Keratinocyte (primary cell): ENCODE measurements at regions not wholly inside any gene's neighbourhood (a gene's known extent, or its start where the extent isn't known, plus 50 kb on each side); places are given as distances from the start of the nearest gene placed in this dataset.

Experiments
- EZH2 ChIP-seq: IDR thresholded peaks from one replicate; pipeline ENCODE4 v1.6.1; 2012; ENCODE audit warnings: inconsistent platforms, mild to moderate bottlenecking, low read length, moderate library complexity
- TF ChIP-seq, protein P1 (sequence below), 3 experiments: IDR thresholded peaks in 1 of 3; conservative IDR thresholded peaks in 1 of 3; optimal IDR thresholded peaks in 1 of 3; 2 replicates in 2 of 3; 3 replicates in 1 of 3; pipeline versions ENCODE3 to v1.5.1; 2011; ENCODE audit warnings: low read length in 3 of 3, mild to moderate bottlenecking in 3 of 3, moderate library complexity in 2 of 3, control low read depth in 1 of 3, inconsistent platforms in 1 of 3; ENCODE audit not compliant: insufficient read depth in 2 of 3; ENCODE audit errors: extremely low read depth in 1 of 3

DNA sequence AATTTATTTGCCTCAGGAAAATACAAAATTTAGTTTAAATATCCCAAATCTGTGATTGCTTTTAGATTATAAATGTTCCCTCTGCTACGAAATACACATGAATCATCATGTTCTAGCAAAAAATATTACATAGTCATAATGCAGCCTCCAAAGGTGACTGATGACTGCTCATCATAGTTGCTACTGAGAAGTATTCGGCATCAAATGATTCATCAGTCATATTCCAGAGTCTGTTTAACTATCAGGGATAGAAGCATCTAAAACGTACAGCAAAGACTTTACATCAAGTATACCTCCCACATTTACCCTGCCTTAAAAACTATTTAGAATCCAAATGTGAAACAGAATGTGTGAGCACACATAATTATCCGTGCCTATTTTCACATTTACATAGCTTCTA lies 626.0 kb downstream of the CDH26 start:
- TF ChIP-seq, protein P1, sequence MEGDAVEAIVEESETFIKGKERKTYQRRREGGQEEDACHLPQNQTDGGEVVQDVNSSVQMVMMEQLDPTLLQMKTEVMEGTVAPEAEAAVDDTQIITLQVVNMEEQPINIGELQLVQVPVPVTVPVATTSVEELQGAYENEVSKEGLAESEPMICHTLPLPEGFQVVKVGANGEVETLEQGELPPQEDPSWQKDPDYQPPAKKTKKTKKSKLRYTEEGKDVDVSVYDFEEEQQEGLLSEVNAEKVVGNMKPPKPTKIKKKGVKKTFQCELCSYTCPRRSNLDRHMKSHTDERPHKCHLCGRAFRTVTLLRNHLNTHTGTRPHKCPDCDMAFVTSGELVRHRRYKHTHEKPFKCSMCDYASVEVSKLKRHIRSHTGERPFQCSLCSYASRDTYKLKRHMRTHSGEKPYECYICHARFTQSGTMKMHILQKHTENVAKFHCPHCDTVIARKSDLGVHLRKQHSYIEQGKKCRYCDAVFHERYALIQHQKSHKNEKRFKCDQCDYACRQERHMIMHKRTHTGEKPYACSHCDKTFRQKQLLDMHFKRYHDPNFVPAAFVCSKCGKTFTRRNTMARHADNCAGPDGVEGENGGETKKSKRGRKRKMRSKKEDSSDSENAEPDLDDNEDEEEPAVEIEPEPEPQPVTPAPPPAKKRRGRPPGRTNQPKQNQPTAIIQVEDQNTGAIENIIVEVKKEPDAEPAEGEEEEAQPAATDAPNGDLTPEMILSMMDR (optimal IDR thresholded peaks at IDR 0.05 in 1 of 3, IDR thresholded peaks at IDR 0.05 in 1 of 3, conservative IDR thresholded peaks at IDR 0.05 in 1 of 3; ENCODE audit: extremely low read depth in 1 of 3, insufficient read depth in 2 of 3, low read length in 3 of 3), result no peak
- TF ChIP-seq EZH2, result no peak
